GM19025 (cell line): ENCODE measurements at regions not wholly inside any gene's neighbourhood (a gene's known extent, or its start where the extent isn't known, plus 50 kb on each side); places are given as distances from the start of the nearest gene placed in this dataset.
"Not testable (repeated sequence)": the region's sequence is repeated elsewhere in the genome, so short reads cannot be mapped to it uniquely, and the experiment has no call there.

Experiments
- ATAC-seq: cut with Tn5 transposase; IDR thresholded peaks from one replicate; pipeline ENCODE4 v1.9.1; 2021; ENCODE audit warnings: mild to moderate bottlenecking, low read depth, moderate library complexity; ENCODE audit not compliant: unreplicated experiment

GRCh38 chr18:24613896-24614640 lies 153.6 kb downstream of the HRH4 start:
- ATAC-seq, result no peak

- no peak for ATAC-seq
Measured at GRCh38 chr18:24616653-24617052, 156.2 kb downstream of the HRH4 start.

DNA sequence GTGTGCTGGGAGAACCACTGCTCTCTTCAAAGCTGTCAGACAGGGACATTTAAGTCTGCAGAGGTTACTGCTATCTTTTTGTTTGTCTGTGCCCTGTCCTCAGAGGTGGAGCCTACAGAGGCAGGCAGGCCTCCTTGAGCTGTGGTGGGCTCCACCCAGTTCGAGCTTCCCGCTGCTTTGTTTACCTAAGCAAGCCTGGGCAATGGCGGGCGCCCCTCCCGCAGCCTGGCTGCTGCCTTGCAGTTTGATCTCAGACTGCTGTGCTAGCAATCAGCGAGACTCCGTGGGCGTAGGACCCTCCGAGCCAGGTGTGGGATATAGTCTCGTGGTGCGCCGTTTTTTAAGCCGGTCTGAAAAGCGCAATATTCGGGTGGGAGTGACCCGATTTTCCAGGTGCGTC lies 164.0 kb downstream of the HRH4 start:
- ATAC-seq, result not testable (repeated sequence)

DNA sequence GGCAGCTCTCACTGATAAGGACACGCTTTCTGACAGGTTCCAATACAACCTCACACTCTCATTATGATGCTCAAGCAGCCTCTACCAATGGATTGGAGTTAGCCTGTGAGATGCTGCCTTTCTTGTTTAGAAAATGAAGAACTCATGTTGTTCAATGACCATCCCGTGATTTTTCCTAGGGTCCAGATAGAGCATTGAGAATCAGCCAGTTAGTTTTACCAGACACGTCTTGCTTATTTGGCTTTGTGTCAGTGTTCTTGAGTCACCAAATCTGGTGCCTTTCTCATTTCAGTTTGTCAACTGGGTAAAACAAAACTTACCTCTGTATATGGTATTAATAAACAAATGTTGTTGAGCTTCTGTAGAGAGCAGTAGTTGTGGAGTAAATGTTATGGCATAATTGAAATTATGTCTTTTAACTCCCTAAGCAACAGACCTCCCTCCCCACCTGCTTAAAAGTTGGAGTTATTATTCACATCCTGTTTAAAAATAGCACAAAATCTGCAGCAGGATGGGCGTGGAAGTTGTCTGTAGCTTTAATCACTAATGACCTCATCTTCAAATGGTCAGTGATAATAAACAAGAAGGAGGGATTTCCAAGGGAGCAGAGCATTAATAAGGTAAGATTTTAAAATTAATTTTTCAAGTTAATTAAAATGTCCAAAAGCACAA lies 167.3 kb downstream of the HRH4 start:
- no peak for ATAC-seq

DNA sequence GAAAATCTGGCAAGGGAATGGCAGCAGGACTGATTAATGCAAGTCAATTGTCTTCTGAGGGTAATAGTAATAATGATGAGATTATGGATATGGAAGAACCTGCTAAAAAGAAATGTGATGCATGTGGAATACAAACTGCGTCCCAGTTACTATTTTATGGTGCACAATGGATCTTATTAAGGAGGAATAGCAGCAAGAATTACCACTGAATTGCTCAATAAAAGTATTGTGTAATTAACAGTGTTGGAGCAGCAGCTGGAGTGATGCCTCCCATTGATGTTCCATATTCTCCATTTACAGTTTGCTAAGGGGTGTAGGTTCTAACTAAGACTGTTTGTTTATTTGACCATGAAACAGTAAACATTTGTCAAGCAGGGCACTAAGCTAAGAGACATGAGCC lies 167.9 kb downstream of the HRH4 start:
- no peak for ATAC-seq

DNA sequence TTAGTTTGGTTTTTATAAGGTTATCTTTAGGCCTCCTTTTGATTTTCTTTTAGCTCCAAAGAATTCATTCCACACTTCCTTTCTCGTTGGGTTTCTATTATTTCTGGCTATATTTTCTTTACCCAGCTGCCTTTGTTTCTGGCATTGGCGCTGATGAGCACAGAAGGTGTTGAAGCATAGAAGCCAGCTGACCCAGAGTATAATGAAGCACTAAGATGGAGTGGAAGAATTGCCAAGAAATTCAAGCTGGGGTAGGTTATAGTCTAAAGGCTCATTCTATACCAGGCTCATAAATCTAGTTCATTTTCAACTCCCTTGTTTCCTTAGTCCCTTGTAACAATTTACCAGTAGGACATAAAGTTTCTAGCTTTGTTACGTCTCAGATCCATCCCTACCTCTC lies 169.5 kb downstream of the HRH4 start:
- no peak for ATAC-seq

- ATAC-seq, result no peak
Measured at GRCh38 chr18:24630346-24630880, 170.0 kb downstream of the HRH4 start.

- no peak for ATAC-seq
Measured at GRCh38 chr18:24631243-24632025, 171.0 kb downstream of the HRH4 start.

GRCh38 chr18:24632158-24632988 lies 171.9 kb downstream of the HRH4 start:
- no peak for ATAC-seq

- no peak for ATAC-seq
Measured at GRCh38 chr18:24633121-24633520, 172.7 kb downstream of the HRH4 start.

- no peak for ATAC-seq
Measured at GRCh38 chr18:24649571-24649970, 189.1 kb downstream of the HRH4 start.

DNA sequence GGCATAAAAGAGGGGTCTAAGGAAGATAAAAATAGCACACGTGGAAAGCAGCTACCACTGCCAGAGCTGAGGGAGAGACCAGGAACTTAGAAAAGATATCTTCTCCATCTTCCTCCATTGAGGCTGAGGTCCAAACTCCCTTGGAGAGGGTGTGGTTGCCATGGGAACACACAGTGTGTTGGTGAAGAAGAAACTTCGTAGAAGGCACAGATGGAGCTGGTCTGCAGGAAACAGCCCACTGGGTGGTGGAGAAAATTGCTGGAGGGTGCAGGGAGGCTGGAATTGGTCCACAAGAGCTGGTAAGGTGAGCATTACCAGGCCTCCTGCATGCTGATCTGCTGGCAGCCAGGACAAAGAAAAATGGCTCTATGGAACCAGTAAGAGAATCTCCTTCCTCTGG lies 191.0 kb downstream of the HRH4 start:
- ATAC-seq, result no peak

DNA sequence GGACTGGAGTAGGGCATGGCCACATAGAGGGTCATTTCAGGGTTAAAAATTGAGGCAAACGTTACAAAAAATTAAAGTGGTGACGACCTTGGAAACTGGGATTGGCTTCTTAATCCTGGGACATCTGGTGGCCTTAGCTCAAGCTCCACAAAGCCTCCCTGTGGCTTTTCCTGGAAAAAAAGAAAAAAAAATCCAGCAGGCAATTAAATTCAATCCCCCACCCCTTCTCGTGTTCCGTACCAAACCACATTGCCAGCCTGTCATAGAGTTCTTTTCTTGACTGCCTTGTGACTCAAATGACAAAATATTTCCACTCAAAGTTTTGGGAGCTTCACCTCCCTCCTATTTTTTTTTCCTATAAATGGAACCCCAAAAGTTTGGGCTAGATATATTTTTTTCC lies 195.6 kb downstream of the HRH4 start:
- ATAC-seq, result no peak

GRCh38 chr18:24656551-24657443 lies 196.4 kb downstream of the HRH4 start:
- no peak for ATAC-seq

GRCh38 chr18:24657444-24657842 lies 197.0 kb downstream of the HRH4 start:
- no peak for ATAC-seq

GRCh38 chr18:24658302-24658701 lies 197.9 kb downstream of the HRH4 start:
- no peak for ATAC-seq

DNA sequence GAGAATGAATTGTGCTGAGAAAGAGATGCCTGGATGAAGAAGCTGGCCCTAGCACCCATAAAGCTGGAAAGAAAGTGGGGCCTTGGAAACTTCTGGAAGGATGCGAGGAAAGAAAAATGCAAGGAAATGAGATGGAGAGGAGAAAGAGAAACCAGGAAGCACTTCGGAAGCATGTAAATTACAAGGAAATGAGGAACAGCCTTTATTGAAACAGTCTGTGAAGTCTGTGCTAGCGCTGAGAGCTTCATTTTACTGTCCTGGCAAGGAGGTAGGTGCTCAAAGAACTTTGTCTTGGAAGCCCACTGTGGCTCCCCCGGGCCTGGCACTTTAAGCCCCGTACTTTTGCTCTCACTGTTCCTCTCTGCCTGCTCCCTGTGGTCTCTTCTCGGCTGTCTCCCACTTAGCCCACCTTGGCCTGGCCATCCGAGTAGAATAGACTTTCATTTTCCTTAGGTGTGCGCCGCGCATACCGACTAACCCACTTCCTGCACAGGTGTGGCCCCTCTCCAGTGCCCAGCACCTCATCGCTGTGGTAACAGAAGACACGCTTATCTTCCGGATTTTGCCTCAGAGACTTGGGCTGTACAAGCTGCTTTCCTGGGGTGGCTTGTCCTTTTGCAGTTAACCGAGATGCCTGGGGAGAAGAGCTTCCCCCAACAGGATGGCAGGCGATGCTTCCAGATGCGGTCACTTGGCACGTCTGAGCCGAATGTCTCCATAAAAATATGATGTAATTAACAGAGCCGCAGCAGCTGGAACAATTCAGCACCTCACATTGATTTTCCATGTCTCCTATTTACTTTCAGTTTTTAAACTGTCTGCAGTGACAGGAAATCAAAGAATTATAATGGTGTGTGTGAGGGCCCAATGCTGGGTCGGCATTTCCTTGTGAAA lies 199.6 kb downstream of the HRH4 start:
- ATAC-seq, result peak; percentile 61

- no peak for ATAC-seq
Measured at GRCh38 chr18:24660956-24661355, 200.5 kb downstream of the HRH4 start.
